ENCODE measurements at regions not wholly inside any gene's neighbourhood (a gene's known extent, or its start where the extent isn't known, plus 50 kb on each side); places are given as distances from the start of the nearest gene placed in this dataset.

- TF ChIP-seq, protein P1, sequence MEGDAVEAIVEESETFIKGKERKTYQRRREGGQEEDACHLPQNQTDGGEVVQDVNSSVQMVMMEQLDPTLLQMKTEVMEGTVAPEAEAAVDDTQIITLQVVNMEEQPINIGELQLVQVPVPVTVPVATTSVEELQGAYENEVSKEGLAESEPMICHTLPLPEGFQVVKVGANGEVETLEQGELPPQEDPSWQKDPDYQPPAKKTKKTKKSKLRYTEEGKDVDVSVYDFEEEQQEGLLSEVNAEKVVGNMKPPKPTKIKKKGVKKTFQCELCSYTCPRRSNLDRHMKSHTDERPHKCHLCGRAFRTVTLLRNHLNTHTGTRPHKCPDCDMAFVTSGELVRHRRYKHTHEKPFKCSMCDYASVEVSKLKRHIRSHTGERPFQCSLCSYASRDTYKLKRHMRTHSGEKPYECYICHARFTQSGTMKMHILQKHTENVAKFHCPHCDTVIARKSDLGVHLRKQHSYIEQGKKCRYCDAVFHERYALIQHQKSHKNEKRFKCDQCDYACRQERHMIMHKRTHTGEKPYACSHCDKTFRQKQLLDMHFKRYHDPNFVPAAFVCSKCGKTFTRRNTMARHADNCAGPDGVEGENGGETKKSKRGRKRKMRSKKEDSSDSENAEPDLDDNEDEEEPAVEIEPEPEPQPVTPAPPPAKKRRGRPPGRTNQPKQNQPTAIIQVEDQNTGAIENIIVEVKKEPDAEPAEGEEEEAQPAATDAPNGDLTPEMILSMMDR (IDR thresholded peaks at IDR 0.05; ENCODE audit: poor library complexity) = no peak
- TF ChIP-seq EZH2phosphoT487 (IDR thresholded peaks at IDR 0.05; ENCODE audit: low read depth, severe bottlenecking, unreplicated experiment) = no peak
- no peak for TF ChIP-seq EZH2 (IDR thresholded peaks at IDR 0.05; ENCODE audit: borderline replicate concordance)
Observed at GRCh38 chr14:82138431-82138830, 604.8 kb upstream of the SEL1L start.
